ENCODE measurements at regions not wholly inside any gene's neighbourhood (a gene's known extent, or its start where the extent isn't known, plus 50 kb on each side); places are given as distances from the start of the nearest gene placed in this dataset.

- no peak overlapping the region for H3K9ac ChIP-seq (ENCODE audit: insufficient read depth in 1 of 2, low read length in 2 of 2)
- H3K27me3 ChIP-seq (ENCODE audit: control insufficient read depth in 3 of 3, insufficient read depth in 3 of 3, low read length in 2 of 3), result no peaks in the 10 kb centered on the region
- DNase-seq (no peak), ATAC-seq (ENCODE audit: insufficient read depth, low FRiP score) (no peak)
- no peaks in the 10 kb centered on the region for H3K36me3 ChIP-seq (ENCODE audit: control insufficient read depth in 4 of 4, insufficient read depth in 4 of 4, low read length in 4 of 4)
- TF ChIP-seq CTCF (IDR thresholded peaks at IDR 0.05; ENCODE audit: control extremely low read depth, extremely low read depth), result no peak
- no peaks in the 10 kb centered on the region for H3K4me1 ChIP-seq (ENCODE audit: control insufficient read depth in 5 of 5, insufficient read depth in 5 of 5, low read length in 5 of 5)
- no peak overlapping the region for H3K27ac ChIP-seq (ENCODE audit: low read depth in 1 of 2, low read length in 1 of 2)
- WGBS, 2 donors, result 88 to 94% methylated on average over 10 of the region's 10 CpGs
- H3K4me3 ChIP-seq, result no peak overlapping the region
- H3K9me3 ChIP-seq (ENCODE audit: control insufficient read depth in 4 of 4, insufficient read depth in 3 of 4, low read length in 3 of 4), result peaks cover 0 to 2% (median 0%) of the 10 kb centered on the region in 4 donors
Measured at GRCh38 chr11:70725278-70725677, 326.9 kb downstream of the CTTN start.

DNA sequence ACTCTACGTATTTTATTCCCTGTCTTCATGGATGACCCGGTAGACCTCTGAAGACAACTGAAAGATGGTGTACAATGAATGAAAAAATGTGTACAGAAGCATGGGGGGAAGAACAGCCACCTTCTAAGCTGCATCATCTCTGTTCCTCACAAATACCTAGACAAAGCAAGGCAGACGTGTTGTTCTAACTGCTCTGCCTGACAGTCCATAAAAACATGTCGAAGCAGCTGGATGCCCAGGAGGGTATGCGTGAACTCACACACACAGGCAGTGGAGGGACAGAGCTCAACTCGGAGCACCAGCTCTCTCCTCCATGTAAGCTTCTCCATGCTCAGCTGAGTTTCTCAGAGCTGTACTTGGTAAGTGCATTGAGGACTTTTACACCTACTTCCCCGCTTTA lies 327.4 kb downstream of the CTTN start:
- no peaks in the 10 kb centered on the region for H3K27me3 ChIP-seq (ENCODE audit: control insufficient read depth in 3 of 3, insufficient read depth in 3 of 3, low read length in 2 of 3)
- TF ChIP-seq CTCF (IDR thresholded peaks at IDR 0.05; ENCODE audit: control extremely low read depth, extremely low read depth), result no peak
- WGBS, 2 donors, result 79 to 86% methylated on average over 7 of the region's 7 CpGs
- no peak overlapping the region for H3K4me3 ChIP-seq
- no peaks in the 10 kb centered on the region for H3K4me1 ChIP-seq (ENCODE audit: control insufficient read depth in 5 of 5, insufficient read depth in 5 of 5, low read length in 5 of 5)
- H3K9me3 ChIP-seq (ENCODE audit: control insufficient read depth in 4 of 4, insufficient read depth in 3 of 4, low read length in 3 of 4), result peaks cover 0 to 2% (median 0%) of the 10 kb centered on the region in 4 donors
- H3K36me3 ChIP-seq (ENCODE audit: control insufficient read depth in 4 of 4, insufficient read depth in 4 of 4, low read length in 4 of 4), result no peaks in the 10 kb centered on the region
- ATAC-seq (ENCODE audit: insufficient read depth, low FRiP score) (no peak), DNase-seq (no peak)
- H3K27ac ChIP-seq (ENCODE audit: low read depth in 1 of 2, low read length in 1 of 2), result no peak overlapping the region
- no peak overlapping the region for H3K9ac ChIP-seq (ENCODE audit: insufficient read depth in 1 of 2, low read length in 2 of 2)

DNA sequence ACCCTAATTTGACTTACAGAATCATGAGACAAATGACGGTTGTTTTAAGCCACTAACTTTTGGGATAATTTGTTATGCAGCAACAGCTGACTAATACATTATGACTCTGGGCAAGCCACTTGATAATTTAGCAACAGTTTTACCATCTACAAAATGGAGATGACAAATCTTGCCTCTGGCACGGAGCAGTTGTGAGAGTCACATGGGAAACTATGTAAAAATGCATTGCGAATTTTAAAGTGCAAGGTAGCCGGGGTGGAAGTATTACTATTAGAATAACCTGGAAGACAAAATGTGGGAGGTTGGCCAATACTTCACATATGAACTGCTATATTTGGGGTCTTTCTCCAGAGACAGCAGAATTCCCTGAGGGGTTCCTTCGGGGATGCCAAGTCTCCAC lies 328.7 kb downstream of the CTTN start:
- H3K4me3 ChIP-seq, result no peak overlapping the region
- H3K27ac ChIP-seq (ENCODE audit: low read depth in 1 of 2, low read length in 1 of 2), result no peak overlapping the region
- H3K9ac ChIP-seq (ENCODE audit: insufficient read depth in 1 of 2, low read length in 2 of 2), result no peak overlapping the region
- WGBS, 2 donors, result 94 to 96% methylated on average over 5 of the region's 5 CpGs
- DNase-seq (no peak), ATAC-seq (ENCODE audit: insufficient read depth, low FRiP score) (no peak)
- no peaks in the 10 kb centered on the region for H3K36me3 ChIP-seq (ENCODE audit: control insufficient read depth in 4 of 4, insufficient read depth in 4 of 4, low read length in 4 of 4)
- H3K4me1 ChIP-seq (ENCODE audit: control insufficient read depth in 5 of 5, insufficient read depth in 5 of 5, low read length in 5 of 5), result no peaks in the 10 kb centered on the region
- H3K9me3 ChIP-seq (ENCODE audit: control insufficient read depth in 4 of 4, insufficient read depth in 3 of 4, low read length in 3 of 4), result peaks cover 0 to 2% (median 0%) of the 10 kb centered on the region in 4 donors
- H3K27me3 ChIP-seq (ENCODE audit: control insufficient read depth in 3 of 3, insufficient read depth in 3 of 3, low read length in 2 of 3), result no peaks in the 10 kb centered on the region
- TF ChIP-seq CTCF (IDR thresholded peaks at IDR 0.05; ENCODE audit: control extremely low read depth, extremely low read depth), result no peak

- no peak for TF ChIP-seq CTCF (IDR thresholded peaks at IDR 0.05; ENCODE audit: control extremely low read depth, extremely low read depth)
Measured at GRCh38 chr11:70727899-70728620, 329.7 kb downstream of the CTTN start.

More at GRCh38 chr11:70727899-70728620, 329.7 kb downstream of the CTTN start:
- 67 to 73% methylated on average over 15 of the region's 15 CpGs for WGBS, 2 donors
- no peak for DNase-seq
- no peak for ATAC-seq (ENCODE audit: insufficient read depth, low FRiP score)
- Histone ChIP-seq H3K4me3 (no peak overlapping the region), H3K27ac (ENCODE audit: low read depth in 1 of 2, low read length in 1 of 2) (no peak overlapping the region), H3K36me3 (ENCODE audit: control insufficient read depth in 4 of 4, insufficient read depth in 4 of 4, low read length in 4 of 4) (no peaks in the 10 kb centered on the region), H3K4me1 (ENCODE audit: control insufficient read depth in 5 of 5, insufficient read depth in 5 of 5, low read length in 5 of 5) (no peaks in the 10 kb centered on the region), H3K27me3 (ENCODE audit: control insufficient read depth in 3 of 3, insufficient read depth in 3 of 3, low read length in 2 of 3) (no peaks in the 10 kb centered on the region), H3K9me3 (ENCODE audit: control insufficient read depth in 4 of 4, insufficient read depth in 3 of 4, low read length in 3 of 4) (peaks cover 0 to 2% (median 0%) of the 10 kb centered on the region in 4 donors), H3K9ac (ENCODE audit: insufficient read depth in 1 of 2, low read length in 2 of 2) (no peak overlapping the region)

Measured in lung (tissue), 11 donors.